CD14-positive monocyte (primary cell): ENCODE measurements at regions not wholly inside any gene's neighbourhood (a gene's known extent, or its start where the extent isn't known, plus 50 kb on each side); places are given as distances from the start of the nearest gene placed in this dataset.
A peak's percentile ranks its signal among the peaks of the same experiment; 100 is the strongest.

ENCODE experiments used
- DNase-seq, 3 donors: peaks; one replicate each; pipeline ENCODE4 v3.0.0-alpha.2; 2011 to 2022
- H2AFZ ChIP-seq: 2 replicates; pipeline ENCODE4 v1.6.0; 2012; ENCODE audit warnings: mild to moderate bottlenecking, low read depth, low read length, inconsistent platforms; ENCODE audit not compliant: insufficient read depth, poor library complexity, severe bottlenecking
- H3K27ac ChIP-seq, 2 donors: 1 replicate in 1 of 2; 2 replicates in 1 of 2; pipeline ENCODE4 v1.5.1; 2012 to 2013; ENCODE audit warnings: low read length in 2 of 2, control low read depth in 1 of 2, inconsistent platforms in 1 of 2, low read depth in 1 of 2, mild to moderate bottlenecking in 1 of 2
- H3K27me3 ChIP-seq, 2 donors: one replicate each; pipeline versions ENCODE4 v1.6.0 to v1.6.1; 2011 to 2013; ENCODE audit warnings: low read length in 2 of 2; ENCODE audit not compliant: control insufficient read depth in 2 of 2, insufficient read depth in 2 of 2
- H3K36me3 ChIP-seq, 2 donors: replicated peaks in 1 of 2; 1 replicate in 1 of 2; 2 replicates in 1 of 2; pipeline versions ENCODE4 v1.5.1 to v1.6.1; 2012 to 2013; ENCODE audit warnings: low read length in 2 of 2, control low read depth in 1 of 2, inconsistent platforms in 1 of 2, mild to moderate bottlenecking in 1 of 2; ENCODE audit not compliant: insufficient read depth in 2 of 2, control insufficient read depth in 1 of 2
- H3K4me1 ChIP-seq, 2 donors: 1 replicate in 1 of 2; 2 replicates in 1 of 2; pipeline versions ENCODE4 v1.5.1 to v1.6.1; 2012 to 2013; ENCODE audit warnings: low read length in 2 of 2, control low read depth in 1 of 2, inconsistent platforms in 1 of 2, mild to moderate bottlenecking in 1 of 2, moderate library complexity in 1 of 2; ENCODE audit not compliant: insufficient read depth in 2 of 2, control insufficient read depth in 1 of 2
- H3K4me2 ChIP-seq: replicated peaks from 2 replicates; pipeline ENCODE3; 2012; ENCODE audit warnings: low read length, moderate library complexity, mild to moderate bottlenecking; ENCODE audit not compliant: poor library complexity, severe bottlenecking; ENCODE audit errors: extremely low read depth
- H3K4me3 ChIP-seq, 3 experiments: fragments of 200-600 bp in 1 of 3; sonication (generic) in 1 of 3; replicated peaks in 1 of 3; 1 replicate in 2 of 3; 2 replicates in 1 of 3; pipeline ENCODE4 v1.5.1; 2011 to 2013; ENCODE audit warnings: low read length in 3 of 3, mild to moderate bottlenecking in 3 of 3, control low read depth in 2 of 3, low read depth in 2 of 3, inconsistent platforms in 1 of 3, moderate library complexity in 1 of 3
- H3K79me2 ChIP-seq: 2 replicates; pipeline ENCODE4 v1.6.0; 2012; ENCODE audit warnings: mild to moderate bottlenecking, control low read depth, inconsistent platforms, low read length, moderate library complexity; ENCODE audit not compliant: insufficient read depth
- H3K9ac ChIP-seq: 2 replicates; pipeline ENCODE4 v1.6.0; 2017; ENCODE audit warnings: low read length, mild to moderate bottlenecking; ENCODE audit not compliant: insufficient read depth, poor library complexity, severe bottlenecking
- H3K9me3 ChIP-seq, 2 donors: replicated peaks in 1 of 2; 1 replicate in 1 of 2; 2 replicates in 1 of 2; pipeline versions ENCODE4 v1.5.1 to v1.6.1; 2012 to 2013; ENCODE audit warnings: low read length in 2 of 2, control low read depth in 1 of 2; ENCODE audit not compliant: control insufficient read depth in 1 of 2, insufficient read depth in 1 of 2
- H4K20me1 ChIP-seq: 2 replicates; pipeline ENCODE4 v1.6.0; 2012; ENCODE audit warnings: mild to moderate bottlenecking, low read length, control low read depth, moderate library complexity; ENCODE audit not compliant: insufficient read depth
- H3K27ac Mint-ChIP-seq, 7 donors: one replicate each; pipeline ENCODE4 v1.8.0; 2020; ENCODE audit warnings: mild to moderate bottlenecking in 7 of 7, mixed read lengths in 7 of 7, moderate library complexity in 6 of 7, inconsistent platforms in 2 of 7
- H3K27me3 Mint-ChIP-seq, 3 donors: one replicate each; pipeline ENCODE4 v1.8.0; 2021 to 2022; ENCODE audit warnings: low read depth in 3 of 3, mild to moderate bottlenecking in 3 of 3, mixed read lengths in 3 of 3, moderate library complexity in 3 of 3, inconsistent platforms in 1 of 3
- H3K36me3 Mint-ChIP-seq, 2 donors: one replicate each; pipeline ENCODE4 v1.8.0; 2020; ENCODE audit warnings: mixed read lengths in 2 of 2, inconsistent platforms in 1 of 2, mild to moderate bottlenecking in 1 of 2
- H3K4me1 Mint-ChIP-seq: one replicate; pipeline ENCODE4 v1.8.0; 2020; ENCODE audit warnings: mild to moderate bottlenecking, mixed read lengths
- H3K4me3 Mint-ChIP-seq, 2 donors: one replicate each; pipeline ENCODE4 v1.8.0; 2020; ENCODE audit warnings: mild to moderate bottlenecking in 2 of 2, mixed read lengths in 2 of 2, moderate library complexity in 1 of 2
- H3K9me3 Mint-ChIP-seq, 7 donors: one replicate each; pipeline ENCODE4 v1.8.0; 2020 to 2022; ENCODE audit warnings: mixed read lengths in 7 of 7, mild to moderate bottlenecking in 6 of 7, moderate library complexity in 6 of 7, inconsistent platforms in 2 of 7
- CTCF ChIP-seq: fragments of 200-600 bp; IDR thresholded peaks from one replicate; pipeline ENCODE4 v1.8.0; 2022; ENCODE audit warnings: antibody characterized with exemption, mild to moderate bottlenecking
- WGBS: methylation state at CpG from one replicate; pipeline ENCODE4 v1.1.5; 2013; ENCODE audit warnings: missing lambda C conversion rate; ENCODE audit not compliant: insufficient coverage; 5-methylcytosine and 5-hydroxymethylcytosine counted together
- intact Hi-C, 2 donors: fragments of 100-400 bp; cut with micrococcal nuclease; formaldehyde crosslinking; loops; one replicate each; pipeline versions ENCODE4 v1.15.0 to v1.15.1; 2023

- no peaks in the 10 kb centered on the region for H3K79me2 ChIP-seq
- no peak overlapping the region for H3K9ac ChIP-seq
- TF ChIP-seq CTCF, result no peak
- no peak overlapping the region for H3K27ac ChIP-seq
- H3K4me2 ChIP-seq, result no peak overlapping the region
- no peaks in the 10 kb centered on the region for H3K36me3 ChIP-seq
- WGBS, result no CpG with 5 or more reads among the region's 1 CpG
- H3K4me3 ChIP-seq, result no peak overlapping the region
- no peak overlapping the region for H2AFZ ChIP-seq
- H3K27me3 ChIP-seq, result no peaks in the 10 kb centered on the region
- intact Hi-C loops, result no loop called here
- H3K4me1 ChIP-seq, result no peaks in the 10 kb centered on the region
- no peaks in the 10 kb centered on the region for H3K4me1 Mint-ChIP-seq
- no peak overlapping the region for H3K4me3 Mint-ChIP-seq
- no peak for DNase-seq
- H3K9me3 ChIP-seq, result no peaks in the 10 kb centered on the region
- H3K27ac Mint-ChIP-seq, result no peak overlapping the region
- H3K27me3 Mint-ChIP-seq, result peaks cover 0 to 2% (median 2%) of the 10 kb centered on the region in 3 donors
- no peaks in the 10 kb centered on the region for H3K36me3 Mint-ChIP-seq
- peaks cover under 1 to 10% (median 2%) of the 10 kb centered on the region in 7 donors for H3K9me3 Mint-ChIP-seq
- H4K20me1 ChIP-seq, result no peaks in the 10 kb centered on the region
Measured at GRCh38 chr12:116347265-116347664, 69.8 kb upstream of the MED13L start.

DNA sequence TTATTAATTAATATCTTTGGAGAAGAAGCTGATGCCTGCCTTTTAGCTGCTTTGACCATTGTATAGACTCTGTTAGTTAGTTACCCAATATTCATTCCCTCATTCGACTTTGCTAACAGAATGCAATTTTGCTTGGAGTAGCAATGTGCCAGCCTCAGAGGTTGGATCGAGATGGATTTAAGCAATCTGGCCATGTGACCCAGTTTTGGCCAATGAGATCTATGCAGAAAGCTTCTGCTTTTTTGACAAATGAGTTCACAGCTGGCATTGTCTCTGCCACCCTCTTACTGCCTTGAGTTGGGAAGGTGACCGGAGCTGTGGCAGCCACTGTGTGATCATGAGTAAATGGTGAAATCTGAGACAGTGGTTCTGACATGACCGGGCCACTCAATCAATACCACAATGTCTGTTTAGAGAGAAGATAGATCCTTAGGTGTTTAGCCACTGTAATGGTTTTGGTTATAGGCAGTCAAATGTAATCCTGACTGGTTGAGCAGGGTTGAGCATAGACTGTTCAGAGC is 74.9 kb upstream of the MED13L start:
- H3K4me2 ChIP-seq, result no peak overlapping the region
- no peak overlapping the region for H3K9ac ChIP-seq
- Mint-ChIP-seq H3K4me1 (peaks cover 4% of the 10 kb centered on the region), H3K27ac (peak overlapping the region in 2 of 7 donors; percentile 47 to 53), H3K36me3 (peaks cover 2% of the 10 kb centered on the region in 2 donors), H3K4me3 (no peak overlapping the region), H3K9me3 (peaks cover 5 to 19% (median 7%) of the 10 kb centered on the region in 7 donors), H3K27me3 (peaks cover 0 to 1% (median 0%) of the 10 kb centered on the region in 3 donors)
- DNase-seq, result peak in 1 of 3 donors; percentile 18
- H2AFZ ChIP-seq, result no peak overlapping the region
- intact Hi-C loops, result no loop called here
- no peak overlapping the region for H3K4me3 ChIP-seq
- no peak overlapping the region for H3K27ac ChIP-seq
- no peaks in the 10 kb centered on the region for H3K4me1 ChIP-seq
- WGBS, result 25% methylated on average over 1 of the region's 4 CpGs
- H3K9me3 ChIP-seq, result peaks cover 0 to 5% of the 10 kb centered on the region in 2 donors
- H3K27me3 ChIP-seq, result no peaks in the 10 kb centered on the region
- TF ChIP-seq CTCF, result no peak
- H4K20me1 ChIP-seq, result no peaks in the 10 kb centered on the region
- no peaks in the 10 kb centered on the region for H3K36me3 ChIP-seq
- H3K79me2 ChIP-seq, result no peaks in the 10 kb centered on the region
